Retinal pigment epithelial cell (primary cell): ENCODE measurements at regions not wholly inside any gene's neighbourhood (a gene's known extent, or its start where the extent isn't known, plus 50 kb on each side); places are given as distances from the start of the nearest gene placed in this dataset.

Experiments
- DNase-seq: peaks from one replicate; pipeline ENCODE4 v3.0.0-alpha.2; 2010; ENCODE audit warnings: low read depth
- H3K4me3 ChIP-seq: 2 replicates; pipeline ENCODE4 v1.5.1; 2011; ENCODE audit warnings: mild to moderate bottlenecking, low read length, control low read depth, moderate library complexity
- CTCF ChIP-seq: conservative IDR thresholded peaks from 2 replicates; pipeline ENCODE4 v1.5.1; 2011; ENCODE audit warnings: low read depth, low read length, control low read depth, inconsistent platforms

DNA sequence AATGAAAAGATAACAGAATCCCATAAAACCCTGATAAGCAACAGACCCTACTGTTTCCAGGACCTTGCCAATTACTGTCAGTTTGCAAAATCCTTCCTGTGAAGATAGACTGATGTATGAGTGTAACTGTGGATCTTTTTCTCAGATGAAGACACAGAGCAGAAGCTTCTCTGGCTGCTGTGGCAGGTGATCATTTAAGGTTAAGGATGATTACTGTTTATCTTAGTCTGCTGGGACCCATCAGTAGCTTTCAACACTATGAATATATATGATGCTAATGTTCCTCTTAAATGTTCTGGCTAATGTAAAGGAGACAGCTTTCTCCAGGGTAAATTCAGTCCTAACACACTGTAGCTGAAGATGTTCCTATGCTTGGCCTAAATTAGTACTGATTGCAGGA is 56.0 kb upstream of the CTTNBP2 start:
- no peak overlapping the region for H3K4me3 ChIP-seq
- no peak for TF ChIP-seq CTCF
- no peak for DNase-seq

- DNase-seq, result no peak
- no peak for TF ChIP-seq CTCF
- H3K4me3 ChIP-seq, result no peak overlapping the region
Observed at GRCh38 chr7:117931314-117931713, 58.1 kb upstream of the CTTNBP2 start.

- no peak overlapping the region for H3K4me3 ChIP-seq
- DNase-seq, result no peak
- TF ChIP-seq CTCF, result no peak
Observed at GRCh38 chr7:117937049-117937752, 64.0 kb upstream of the CTTNBP2 start.

DNA sequence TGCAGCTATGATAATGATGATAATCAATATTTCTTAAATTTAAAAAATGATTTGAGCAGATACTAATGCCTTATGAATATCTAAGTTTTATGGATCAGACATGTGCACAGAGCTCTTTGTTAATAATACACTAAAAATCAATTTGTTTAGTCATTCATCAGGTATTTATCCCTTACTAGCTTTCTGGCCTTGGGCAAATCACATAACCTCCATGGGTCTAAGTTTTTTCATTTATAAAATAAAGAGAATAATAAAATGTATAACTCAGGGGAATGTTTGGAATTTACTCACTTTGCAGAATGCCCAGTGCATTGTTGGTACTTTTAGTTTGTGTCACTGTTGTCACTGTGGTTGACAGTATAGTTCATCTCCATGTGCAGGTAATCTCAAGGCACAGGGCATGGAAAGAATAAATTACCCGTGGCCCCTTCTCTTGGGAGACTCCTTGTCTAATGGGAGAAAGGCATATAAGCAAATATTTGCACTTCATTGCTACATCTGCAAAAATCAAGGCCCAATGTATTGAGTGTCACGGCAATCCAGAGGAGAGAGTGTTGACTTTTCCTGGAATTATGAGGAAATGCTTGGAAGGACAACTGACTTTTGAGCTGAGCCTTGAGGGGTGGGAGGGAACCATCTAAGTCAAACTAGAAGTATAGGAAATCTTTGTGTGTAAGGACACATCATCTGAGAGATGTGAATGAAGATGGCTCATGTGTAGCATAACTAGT is 64.7 kb upstream of the CTTNBP2 start:
- H3K4me3 ChIP-seq, result no peak overlapping the region
- no peak for DNase-seq
- TF ChIP-seq CTCF, result no peak

GRCh38 chr7:117941138-117941810 is 68.0 kb upstream of the CTTNBP2 start:
- no peak overlapping the region for H3K4me3 ChIP-seq
- no peak for DNase-seq
- no peak for TF ChIP-seq CTCF

GRCh38 chr7:117942780-117943179 is 69.5 kb upstream of the CTTNBP2 start:
- DNase-seq, result no peak
- H3K4me3 ChIP-seq, result no peak overlapping the region
- TF ChIP-seq CTCF, result no peak
